GM23338 (cell line): ENCODE measurements at regions not wholly inside any gene's neighbourhood (a gene's known extent, or its start where the extent isn't known, plus 50 kb on each side); places are given as distances from the start of the nearest gene placed in this dataset.

Experiments used
- CREB1 ChIP-seq: fragments of 250-450 bp; sonication (Bioruptor Pico); IDR thresholded peaks from 2 replicates; pipeline ENCODE4 v1.5.0; 2020; ENCODE audit warnings: low read depth, mild to moderate bottlenecking, moderate library complexity
- EZH2 ChIP-seq: fragments of 200-600 bp; sonication (generic); IDR thresholded peaks from one replicate; pipeline ENCODE4 v1.8.0; 2017; ENCODE audit warnings: antibody characterized with exemption, mild to moderate bottlenecking, low read depth; ENCODE audit not compliant: unreplicated experiment
- EZH2phosphoT487 ChIP-seq: fragments of 200-600 bp; sonication (generic); IDR thresholded peaks from one replicate; pipeline ENCODE4 v1.8.1; 2018; ENCODE audit warnings: antibody characterized with exemption; ENCODE audit not compliant: unreplicated experiment
- REST ChIP-seq: IDR thresholded peaks from one replicate; pipeline ENCODE4 v1.6.1; 2018; ENCODE audit warnings: antibody characterized with exemption; ENCODE audit not compliant: unreplicated experiment

- TF ChIP-seq REST = no peak
- TF ChIP-seq EZH2phosphoT487 = no peak
- TF ChIP-seq EZH2 = no peak
- no peak for TF ChIP-seq CREB1
These were observed 118.9 kb upstream of the ZC3H11B start for GRCh38 chr1:219731771-219732170.
